Stimulated activated CD4-positive, alpha-beta T cell treated with anti-CD3 and anti-CD28 coated beads, TNF-alpha, amount 100 ng/mL, for 4 hours (primary cell): ENCODE measurements at regions not wholly inside any gene's neighbourhood (a gene's known extent, or its start where the extent isn't known, plus 50 kb on each side); places are given as distances from the start of the nearest gene placed in this dataset.
"Not testable (repeated sequence)": the region's sequence is repeated elsewhere in the genome, so short reads cannot be mapped to it uniquely, and the experiment has no call there.

ENCODE experiments used
- DNase-seq, 3 experiments: peaks; one replicate each; pipeline ENCODE4 v3.0.0-alpha.2; 2020; ENCODE audit warnings: low read depth in 3 of 3

DNA sequence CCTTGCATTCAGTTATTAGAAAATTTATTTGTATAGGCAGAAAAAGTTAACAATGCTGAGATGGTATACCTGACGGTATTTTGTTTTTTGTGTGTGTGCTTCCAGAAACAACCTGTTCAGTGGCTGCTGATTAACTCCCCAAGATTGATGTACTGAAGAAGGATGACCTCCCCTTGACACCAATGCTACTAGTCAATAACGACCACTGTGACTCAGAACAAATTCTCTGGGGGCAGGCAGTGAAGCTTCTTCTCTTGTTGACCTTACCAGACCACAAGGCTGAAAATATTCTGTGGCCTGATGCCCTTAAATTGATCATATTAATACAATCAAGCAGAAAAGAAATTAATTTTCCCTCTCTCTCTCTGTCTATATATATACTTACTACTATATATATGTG lies 1182.9 kb upstream of the CRIM1 start:
- DNase-seq: no peak

DNA sequence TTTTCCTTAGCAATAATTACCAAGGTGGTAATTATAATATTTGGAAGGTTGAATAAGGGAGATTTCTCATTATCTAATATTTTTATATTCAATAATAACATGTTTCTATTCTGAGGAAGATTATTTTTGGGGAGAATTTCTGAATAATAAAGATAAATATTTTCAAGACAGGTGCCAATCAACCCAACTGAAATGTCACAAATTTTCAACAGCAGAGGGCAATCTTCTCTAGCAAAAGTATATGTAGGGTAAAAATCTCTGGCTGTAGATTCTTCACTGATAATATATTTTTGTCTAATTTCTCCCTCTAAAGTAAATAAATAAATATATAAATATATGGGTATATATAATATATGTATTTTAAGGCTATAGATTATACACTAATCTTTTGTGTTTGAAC lies 1187.2 kb upstream of the CRIM1 start:
- no peak for DNase-seq

DNA sequence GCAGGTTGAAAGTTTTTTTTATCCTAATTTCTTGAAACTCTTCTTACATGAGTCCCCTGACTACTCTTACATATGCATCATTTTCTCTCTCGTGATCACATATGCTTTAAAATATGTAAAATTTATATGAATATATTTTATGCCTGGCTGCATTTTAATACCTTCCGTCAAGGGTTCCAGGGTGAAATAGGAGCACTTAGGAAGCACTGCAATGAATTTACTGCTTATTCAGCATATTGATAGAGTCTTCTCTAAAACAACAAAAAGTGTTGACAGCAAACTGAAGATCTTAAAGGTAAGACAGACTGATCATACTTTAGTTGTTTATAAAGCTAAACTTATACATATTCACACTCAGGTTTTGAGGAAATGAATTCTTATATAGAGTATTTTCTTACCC lies 1191.6 kb upstream of the CRIM1 start:
- DNase-seq: no peak

DNA sequence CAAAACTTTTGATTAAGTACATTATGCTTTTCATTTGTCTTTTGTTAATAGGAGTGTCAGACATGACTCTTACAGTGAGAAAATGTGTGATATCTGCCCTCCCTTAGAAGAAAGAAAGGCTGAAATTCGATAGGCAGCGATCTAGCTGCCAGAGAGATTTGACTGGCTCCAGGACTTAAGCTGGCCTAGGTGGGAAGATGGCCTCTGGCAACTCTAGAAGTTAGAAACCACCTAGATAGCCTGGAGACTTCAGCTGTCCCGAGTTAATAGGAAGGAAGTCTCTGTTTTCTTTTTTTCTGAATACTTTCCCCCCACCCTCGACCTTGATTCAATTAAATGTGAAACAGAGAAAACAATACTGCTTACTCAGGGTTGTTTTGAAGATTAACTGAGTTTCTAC lies 1194.7 kb upstream of the CRIM1 start:
- DNase-seq: no peak

DNA sequence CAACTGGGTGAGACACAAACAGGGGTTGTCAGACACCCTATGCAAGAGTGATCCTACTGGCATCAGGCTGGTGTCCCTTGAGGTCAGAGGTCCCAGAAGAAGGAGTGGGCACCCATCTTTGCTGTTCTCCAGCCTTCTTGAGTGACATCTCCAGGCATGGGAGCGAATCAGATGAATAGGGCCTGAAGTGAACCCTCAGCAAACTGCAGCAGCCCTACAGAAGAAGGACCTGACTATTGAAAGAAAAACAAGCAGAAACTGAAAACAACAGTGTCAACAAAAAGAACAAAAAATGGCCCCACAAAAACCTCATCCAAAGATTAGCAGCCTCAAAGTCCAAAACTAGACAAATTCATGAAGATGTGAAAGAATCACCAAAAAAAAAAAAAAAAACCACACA lies 1229.7 kb upstream of the CRIM1 start:
- no peak for DNase-seq

DNA sequence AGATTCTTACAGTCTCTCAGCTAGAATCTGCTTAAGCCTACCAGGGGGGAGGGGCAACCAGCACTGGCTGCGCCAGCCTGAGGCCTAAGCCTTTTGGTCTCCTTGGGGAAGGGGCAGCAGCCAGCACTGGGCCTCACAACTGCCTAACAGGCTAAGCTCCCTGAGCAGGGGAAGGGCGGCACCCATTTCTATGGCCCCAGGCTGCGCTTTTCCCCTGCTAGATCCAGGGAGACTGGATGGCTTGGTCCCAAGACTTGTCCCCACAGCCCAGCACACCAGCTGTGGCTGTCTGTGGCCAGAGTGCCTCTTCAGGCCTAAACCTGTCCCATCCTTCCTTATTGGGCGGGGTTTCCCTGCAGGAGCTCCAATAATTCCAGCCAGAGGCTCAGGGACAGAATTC lies 1230.3 kb upstream of the CRIM1 start:
- DNase-seq: no peak

DNA sequence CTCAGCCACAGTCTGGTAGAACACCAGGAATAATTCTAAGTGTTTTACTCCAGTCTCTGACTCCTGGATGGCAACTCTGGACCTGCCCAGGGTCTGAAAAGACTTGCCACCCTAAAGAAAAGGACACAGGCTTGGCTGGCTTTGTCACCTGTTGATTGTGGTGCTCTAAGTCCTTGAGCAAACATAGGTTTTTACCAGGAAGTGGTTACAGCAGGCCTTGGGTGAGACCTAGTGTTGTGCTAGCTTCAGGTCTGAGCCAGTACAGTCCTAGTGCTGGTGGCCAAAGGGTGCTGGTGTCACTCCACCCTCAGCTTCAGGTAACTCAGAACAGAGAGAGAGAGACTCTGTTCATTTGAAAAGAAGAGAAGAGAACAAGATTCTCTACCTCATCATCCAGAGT lies 1239.4 kb upstream of the CRIM1 start:
- no peak for DNase-seq

DNA sequence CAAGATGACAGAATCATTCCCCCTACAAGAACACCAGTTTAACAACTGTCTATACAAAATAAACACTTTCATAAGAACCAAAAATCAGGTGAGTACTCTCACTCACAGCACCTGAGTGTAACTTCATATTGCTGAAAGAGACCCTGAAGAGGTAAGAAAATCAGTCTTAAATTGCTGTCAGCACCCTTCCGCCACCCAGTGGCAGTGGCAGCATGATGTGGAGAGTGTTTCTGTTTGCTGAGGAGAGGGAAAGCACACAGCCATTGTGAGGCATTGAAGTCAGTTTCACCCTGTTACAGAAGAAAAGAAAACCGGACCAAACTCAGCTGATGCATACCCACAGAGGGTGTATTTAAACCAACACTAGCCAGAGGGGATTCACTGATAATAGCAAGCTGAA lies 1240.8 kb upstream of the CRIM1 start:
- DNase-seq: no peak

DNA sequence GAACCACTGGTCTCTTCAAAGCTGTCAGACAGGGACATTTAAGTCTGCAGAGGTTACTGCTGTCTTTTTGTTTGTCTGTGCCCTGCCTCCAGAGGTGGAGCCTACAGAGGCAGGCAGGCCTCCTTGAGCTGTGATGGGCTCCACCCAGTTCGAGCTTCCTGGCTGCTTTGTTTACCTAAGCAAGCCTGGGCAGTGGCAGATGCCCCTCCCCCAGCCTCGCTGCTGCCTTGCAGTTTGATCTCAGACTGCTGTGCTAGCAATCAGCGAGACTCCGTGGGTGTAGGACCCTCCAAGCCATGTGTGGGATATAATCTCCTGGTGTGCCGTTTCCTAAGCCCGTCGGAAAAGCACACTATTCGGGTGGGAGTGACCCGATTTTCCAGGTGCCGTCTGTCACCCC lies 1243.2 kb upstream of the CRIM1 start:
- DNase-seq: not testable (repeated sequence)

DNA sequence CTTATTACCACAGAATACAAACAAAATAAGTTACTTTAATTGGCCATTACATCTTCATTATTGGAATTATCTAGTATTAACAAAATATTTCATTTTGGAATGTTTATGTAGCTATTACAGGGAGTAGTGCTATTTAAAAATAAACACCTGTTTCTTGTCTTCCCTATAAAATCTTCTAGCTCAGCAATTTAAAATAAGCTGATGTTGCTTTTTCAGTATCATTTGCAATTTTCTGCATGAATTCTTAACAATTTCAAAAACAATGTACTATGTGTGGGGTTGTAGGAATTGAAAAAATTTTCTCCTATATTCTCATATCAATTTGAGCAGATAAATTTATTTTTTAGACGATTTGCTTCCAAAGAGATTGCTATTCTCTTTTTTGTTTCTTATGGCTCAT lies 1251.3 kb upstream of the CRIM1 start:
- no peak for DNase-seq

DNA sequence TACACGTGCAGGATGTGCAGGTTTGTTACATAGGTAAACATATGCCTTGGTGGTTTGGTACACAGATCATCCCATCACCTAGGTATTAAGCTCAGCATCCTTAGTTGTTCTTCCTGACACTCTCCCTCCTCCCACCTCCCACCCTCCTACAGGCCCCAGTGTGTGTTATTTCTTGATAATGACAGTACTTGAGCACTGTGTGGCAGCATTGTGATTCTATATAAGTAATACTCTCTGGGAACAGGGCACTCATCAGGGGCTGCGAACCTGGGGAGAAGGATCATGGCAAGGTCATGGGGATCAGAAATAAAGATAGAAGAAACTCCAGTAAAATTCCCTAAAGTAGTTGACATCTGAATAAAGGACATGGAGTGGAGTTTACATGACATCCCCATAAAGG lies 1256.2 kb upstream of the CRIM1 start:
- no peak for DNase-seq

DNA sequence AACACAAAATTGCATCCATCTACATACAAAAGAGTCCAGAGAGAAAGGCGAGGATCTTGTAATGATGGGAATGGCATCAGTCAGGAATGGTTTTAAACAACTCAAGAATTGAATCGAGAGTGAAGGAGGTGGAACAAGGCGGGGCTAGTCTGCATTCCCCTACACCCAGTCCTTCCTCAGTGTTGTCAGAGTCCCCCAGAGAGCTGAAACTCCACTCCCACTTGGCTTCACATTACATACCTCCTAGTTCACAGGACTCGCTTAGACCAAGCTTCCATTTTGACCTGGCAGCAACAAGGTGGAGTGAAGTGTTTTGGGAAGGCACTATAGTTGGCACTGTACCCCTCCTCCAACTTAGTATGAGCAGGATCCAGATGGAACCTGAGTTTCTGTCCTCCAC lies 1273.5 kb upstream of the CRIM1 start:
- DNase-seq: no peak

DNA sequence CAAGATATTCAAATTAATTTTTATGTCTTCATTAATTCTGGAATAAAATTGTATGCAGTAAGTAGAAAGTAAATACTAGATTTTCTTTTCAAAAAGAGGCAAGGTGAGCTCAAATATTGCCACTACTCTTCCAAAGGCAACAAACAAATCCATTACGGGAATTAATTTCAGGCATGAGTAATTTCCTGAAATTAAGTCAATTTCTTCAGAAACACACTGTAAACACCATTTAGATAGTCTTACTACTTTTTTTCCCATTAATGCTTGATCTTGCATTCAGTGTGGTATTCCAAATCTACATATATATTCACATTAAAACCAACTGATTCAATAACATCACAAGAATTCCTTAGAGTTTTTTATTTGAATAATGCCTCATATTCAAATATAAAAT lies 1274.0 kb upstream of the CRIM1 start:
- DNase-seq: no peak

DNA sequence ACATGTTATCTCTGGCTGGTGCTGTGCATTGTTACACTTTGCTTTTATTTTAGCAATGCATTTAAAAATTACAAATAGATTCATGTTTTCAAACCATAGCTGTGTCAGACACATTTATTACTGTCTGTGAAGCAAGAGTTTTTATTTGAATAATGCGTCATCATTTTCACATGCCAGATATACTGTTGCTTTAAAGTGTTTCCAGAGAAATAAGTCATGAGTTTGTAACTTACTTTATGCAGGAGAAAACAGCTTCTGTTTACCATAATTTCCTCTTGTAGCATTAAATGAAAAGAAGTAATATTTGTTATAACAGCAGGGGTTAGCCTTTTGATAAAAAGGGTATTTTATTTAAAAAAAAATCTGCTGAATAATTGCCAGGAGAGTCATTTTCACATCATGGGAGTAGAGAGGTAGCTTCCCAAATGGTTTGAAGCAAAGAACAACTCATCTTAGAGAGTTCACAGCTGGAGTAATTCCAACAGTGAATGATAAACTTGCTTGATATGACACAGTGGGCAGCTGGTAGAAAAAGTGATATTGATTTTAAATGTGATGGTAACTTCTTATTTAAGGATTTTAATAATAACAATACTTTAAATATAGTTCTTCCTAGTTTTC lies 1274.5 kb upstream of the CRIM1 start:
- DNase-seq: no peak

DNA sequence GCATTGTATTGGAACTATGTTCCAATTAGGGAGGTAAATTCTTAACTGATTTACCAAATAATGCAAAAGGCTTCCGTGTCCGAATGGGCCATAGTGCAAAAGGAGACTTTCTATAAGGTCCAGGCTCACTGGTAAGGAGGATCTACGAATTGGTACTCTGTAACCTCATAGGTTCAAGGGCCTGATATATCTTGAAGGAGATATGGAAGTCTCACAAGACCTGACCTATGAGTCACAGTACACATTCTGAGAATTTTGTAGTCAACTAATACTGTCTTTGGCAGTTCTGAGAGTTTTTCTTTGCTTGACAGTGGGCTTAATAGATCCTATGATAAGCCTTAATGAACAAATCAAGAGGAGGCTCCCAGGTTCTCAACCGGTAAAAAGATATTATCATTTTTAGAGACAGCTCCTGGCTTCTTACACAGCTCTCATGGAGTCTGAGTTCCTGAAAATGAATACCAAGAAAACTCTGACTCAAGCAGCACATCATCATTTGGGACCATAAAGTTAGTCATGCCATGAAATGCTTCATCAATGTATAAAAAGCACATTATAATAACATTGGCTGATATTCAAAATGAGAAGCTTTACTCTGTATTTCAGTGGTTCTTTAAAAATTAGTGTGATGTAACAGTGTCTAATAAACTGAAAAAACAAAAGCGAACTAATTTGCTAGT lies 1275.2 kb upstream of the CRIM1 start:
- DNase-seq: no peak

DNA sequence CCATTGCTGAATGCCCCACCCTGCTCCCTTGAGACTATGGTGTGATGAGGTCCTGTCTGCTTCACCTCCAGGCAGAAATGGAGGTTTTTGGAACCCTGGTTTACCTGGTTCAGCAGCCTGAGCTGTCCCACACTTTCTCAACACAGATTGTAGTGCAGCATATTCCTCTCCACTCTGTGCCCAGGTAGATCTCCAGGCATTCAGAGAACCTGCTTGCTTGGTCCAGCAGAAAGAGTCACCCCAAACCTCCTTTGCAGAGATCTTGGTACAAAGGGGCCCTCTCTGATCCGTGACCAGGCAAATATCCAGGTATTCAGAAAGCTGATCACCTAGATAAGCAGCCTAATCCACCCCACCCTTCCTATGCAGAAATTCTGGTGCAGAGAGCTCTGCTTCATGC lies 1288.2 kb upstream of the CRIM1 start:
- DNase-seq: no peak

DNA sequence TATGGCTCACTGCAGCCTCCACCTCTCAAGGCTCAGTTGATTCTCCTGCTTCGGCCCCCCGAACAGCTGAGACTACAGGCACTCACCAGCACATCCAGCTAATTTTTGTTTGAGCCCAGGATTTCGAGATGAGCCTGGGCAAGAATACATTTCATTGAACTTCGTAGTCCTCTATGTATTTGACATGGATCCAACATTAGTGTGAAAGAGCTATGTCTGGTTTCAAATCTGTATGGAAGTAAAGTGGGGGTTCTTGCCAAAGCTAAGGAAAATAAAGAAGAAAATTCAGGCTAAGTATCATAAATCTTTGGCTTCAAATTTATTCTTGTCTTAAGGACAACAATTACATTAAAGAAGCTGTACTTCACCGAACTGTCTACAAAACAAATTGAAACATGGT lies 1291.7 kb upstream of the CRIM1 start:
- DNase-seq: no peak

DNA sequence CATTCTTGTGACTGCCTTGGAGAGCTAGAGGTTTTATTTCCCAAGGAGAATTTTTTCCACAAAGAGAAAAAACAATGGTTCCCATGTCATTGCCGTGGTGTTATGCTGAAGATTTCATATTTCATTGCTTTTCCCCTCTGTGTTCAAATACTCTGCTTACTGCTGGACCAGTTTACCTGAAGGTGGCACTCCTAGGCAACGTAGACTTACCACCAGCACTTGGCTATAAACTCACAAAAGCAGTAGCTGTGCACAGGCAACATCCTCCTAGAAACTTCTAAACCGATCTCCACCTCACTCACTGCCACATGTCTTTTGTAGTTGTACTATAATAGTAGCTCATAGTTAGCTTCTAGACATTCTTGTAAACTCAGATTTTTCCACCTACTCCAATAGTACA lies 1319.7 kb upstream of the CRIM1 start:
- DNase-seq: no peak

DNA sequence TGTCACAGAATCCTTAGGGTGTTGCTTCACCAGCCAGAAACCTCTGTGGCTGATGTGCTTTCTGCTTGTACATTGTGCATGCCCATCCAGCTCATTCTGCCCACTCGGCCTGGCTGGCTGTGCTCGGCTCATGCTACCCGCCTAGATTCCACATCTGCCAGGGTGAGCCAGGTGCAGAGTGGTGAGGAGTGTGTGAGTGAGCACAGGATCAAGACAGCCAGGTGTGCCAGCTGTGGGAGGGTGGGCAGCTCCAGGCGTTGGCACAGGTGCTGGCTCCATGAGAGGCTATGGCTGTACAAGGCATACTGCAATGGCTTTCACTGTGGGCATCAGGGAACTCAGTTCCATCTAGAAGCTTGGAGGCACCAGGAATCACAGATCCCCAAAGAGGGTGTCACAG lies 1321.8 kb upstream of the CRIM1 start:
- no peak for DNase-seq

DNA sequence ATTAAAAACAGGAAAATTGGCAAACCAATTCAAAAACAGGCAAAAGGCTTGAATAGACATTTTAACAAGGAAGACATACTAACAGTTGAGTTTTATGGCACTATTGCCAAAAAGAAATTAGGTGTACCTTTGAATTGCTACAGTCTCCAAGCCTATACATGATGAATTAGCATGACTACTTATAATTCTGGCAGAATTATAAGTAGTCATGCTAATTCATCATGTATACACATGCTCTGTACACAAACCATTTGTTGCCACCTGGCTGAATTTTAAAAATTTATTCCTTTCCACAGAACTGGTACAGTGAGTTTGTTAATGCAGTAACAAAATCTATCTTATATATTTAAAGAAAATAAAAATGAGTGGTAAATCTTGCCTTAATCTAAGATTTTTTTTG lies 1332.0 kb upstream of the CRIM1 start:
- no peak for DNase-seq

DNA sequence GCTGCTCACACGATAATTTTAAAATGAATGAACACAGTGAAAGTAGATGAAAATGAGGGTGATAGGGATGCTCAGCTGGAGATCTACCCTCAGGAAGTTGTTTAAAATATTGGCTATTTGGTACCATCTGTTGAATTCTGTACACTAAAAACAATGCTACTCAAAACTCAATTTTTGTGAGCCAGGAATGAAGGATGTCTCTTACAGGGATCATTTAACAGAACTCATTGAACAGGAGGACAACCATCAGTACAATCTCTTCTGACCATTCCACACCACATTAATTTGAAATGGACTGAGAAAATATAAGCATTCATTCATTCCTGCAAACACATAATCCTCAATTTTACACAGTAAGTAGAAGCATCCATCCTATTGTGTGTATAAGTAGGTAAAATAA lies 1355.1 kb upstream of the CRIM1 start:
- no peak for DNase-seq

DNA sequence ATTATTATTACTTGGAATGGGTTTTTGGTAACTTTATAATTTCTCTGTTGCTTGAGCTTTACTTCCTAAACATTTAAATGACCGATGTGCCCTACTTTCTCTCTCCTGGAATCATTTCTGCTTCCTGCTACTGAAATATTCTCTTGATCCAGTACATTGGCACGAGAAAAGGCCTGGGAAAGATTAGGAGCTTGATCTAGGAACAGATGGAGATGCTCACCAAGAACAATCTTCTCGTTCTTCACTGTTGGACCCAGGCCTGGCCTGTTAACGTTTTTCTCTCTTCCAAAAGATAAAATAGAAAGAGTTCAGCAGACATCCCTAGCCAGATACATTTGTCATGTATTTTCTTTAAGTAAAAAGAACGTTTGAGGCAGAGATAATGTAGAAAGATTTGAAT lies 1356.8 kb upstream of the CRIM1 start:
- DNase-seq: no peak

DNA sequence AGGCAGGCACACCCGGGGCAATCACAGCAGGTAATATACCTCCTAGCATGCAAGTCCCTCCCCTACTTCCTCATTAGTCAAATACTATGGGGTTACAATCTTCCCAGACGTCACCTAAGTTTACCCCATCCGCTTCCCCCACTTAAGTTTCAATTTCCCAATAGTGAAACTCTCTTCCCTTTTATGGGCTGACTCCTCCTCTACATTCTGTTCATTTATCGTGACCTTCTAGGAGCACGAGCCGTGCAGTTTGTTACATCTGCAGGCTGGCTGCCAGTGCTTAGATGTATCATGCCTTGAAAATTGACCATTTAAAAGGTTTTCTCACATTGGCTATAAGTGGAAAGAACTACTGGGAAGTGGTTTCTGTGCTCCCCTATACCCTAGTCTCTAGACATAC lies 1357.8 kb upstream of the CRIM1 start:
- no peak for DNase-seq

DNA sequence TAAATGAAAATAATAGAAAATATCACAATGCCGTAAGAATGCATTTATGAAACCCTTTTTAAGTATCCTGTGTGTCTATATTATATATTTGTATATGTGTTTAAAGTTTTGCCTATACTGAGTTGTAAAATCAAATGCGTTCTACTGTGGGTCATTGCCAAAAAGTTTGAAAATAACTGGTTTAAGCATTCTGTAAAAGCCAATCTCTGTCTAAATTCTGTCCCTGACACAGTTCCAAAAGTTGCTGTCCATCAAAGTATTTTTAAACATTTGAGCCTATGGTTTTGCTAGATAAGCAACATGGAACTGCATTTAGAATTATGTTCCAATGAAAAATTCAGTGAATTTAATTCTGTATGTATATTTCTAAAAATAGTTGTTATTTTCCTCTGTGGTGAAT lies 1360.4 kb upstream of the CRIM1 start:
- DNase-seq: no peak
